Type B pancreatic cell (in vitro differentiated cells): ENCODE measurements at regions not wholly inside any gene's neighbourhood (a gene's known extent, or its start where the extent isn't known, plus 50 kb on each side); places are given as distances from the start of the nearest gene placed in this dataset.
"Not testable (repeated sequence)": the region's sequence is repeated elsewhere in the genome, so short reads cannot be mapped to it uniquely, and the experiment has no call there.

Source experiments
- DNase-seq: peaks from one replicate; pipeline ENCODE4 v3.0.0; 2021; ENCODE audit warnings: mixed read lengths; ENCODE audit not compliant: unreplicated experiment; ENCODE audit errors: extremely low spot score
- H3K27ac Mint-ChIP-seq: 2 replicates; pipeline ENCODE4 v1.8.0; 2021; ENCODE audit warnings: mild to moderate bottlenecking, mixed read lengths
- H3K27me3 Mint-ChIP-seq: 2 replicates; pipeline ENCODE4 v1.8.0; 2021; ENCODE audit warnings: mixed read lengths
- H3K36me3 Mint-ChIP-seq: 2 replicates; pipeline ENCODE4 v1.8.0; 2021; ENCODE audit warnings: mixed read lengths
- H3K4me1 Mint-ChIP-seq: one replicate; pipeline ENCODE4 v1.8.0; 2021; ENCODE audit warnings: mixed read lengths; ENCODE audit not compliant: unreplicated experiment
- H3K4me3 Mint-ChIP-seq: 2 replicates; pipeline ENCODE4 v1.8.0; 2021; ENCODE audit warnings: mild to moderate bottlenecking, mixed read lengths
- H3K9me3 Mint-ChIP-seq: 2 replicates; pipeline ENCODE4 v1.8.0; 2021; ENCODE audit warnings: mixed read lengths
- CTCF ChIP-seq: fragments of 200-600 bp; sonication (generic); conservative IDR thresholded peaks from 2 replicates; pipeline ENCODE4 v1.5.0; 2021; ENCODE audit warnings: antibody characterized with exemption, mild to moderate bottlenecking

- Mint-ChIP-seq H3K4me3 (no peak overlapping the region), H3K27me3 (peaks cover 3% of the 10 kb centered on the region), H3K27ac (no peak overlapping the region), H3K4me1 (peaks cover 20% of the 10 kb centered on the region), H3K36me3 (no peaks in the 10 kb centered on the region), H3K9me3 (no peaks in the 10 kb centered on the region)
- DNase-seq, result no peak
- TF ChIP-seq CTCF, result no peak
Observed at GRCh38 chr12:93008044-93008778, 79.1 kb upstream of the EEA1 start.

- H3K4me1 Mint-ChIP-seq, result peaks cover 14% of the 10 kb centered on the region
- H3K9me3 Mint-ChIP-seq, H3K36me3 Mint-ChIP-seq, DNase-seq, H3K27ac Mint-ChIP-seq, H3K4me3 Mint-ChIP-seq, H3K27me3 Mint-ChIP-seq: not testable (repeated sequence)
Observed at GRCh38 chr12:93008880-93009279, 79.8 kb upstream of the EEA1 start.

- no peaks in the 10 kb centered on the region for H3K36me3 Mint-ChIP-seq
- no peak overlapping the region for H3K4me3 Mint-ChIP-seq
- peaks cover 17% of the 10 kb centered on the region for H3K4me1 Mint-ChIP-seq
- H3K9me3 Mint-ChIP-seq, result no peaks in the 10 kb centered on the region
- no peak overlapping the region for H3K27ac Mint-ChIP-seq
- peaks cover 3% of the 10 kb centered on the region for H3K27me3 Mint-ChIP-seq
- no peak for TF ChIP-seq CTCF
- DNase-seq, result no peak
Observed at GRCh38 chr12:93009533-93009932, 80.4 kb upstream of the EEA1 start.

- no peaks in the 10 kb centered on the region for H3K9me3 Mint-ChIP-seq
- H3K27ac Mint-ChIP-seq, result no peak overlapping the region
- no peak overlapping the region for H3K4me3 Mint-ChIP-seq
- TF ChIP-seq CTCF, result no peak
- peaks cover 20% of the 10 kb centered on the region for H3K4me1 Mint-ChIP-seq
- peaks cover 3% of the 10 kb centered on the region for H3K27me3 Mint-ChIP-seq
- no peak for DNase-seq
- no peaks in the 10 kb centered on the region for H3K36me3 Mint-ChIP-seq
Observed at GRCh38 chr12:93010461-93010860, 81.4 kb upstream of the EEA1 start.

- Mint-ChIP-seq H3K27ac (no peak overlapping the region), H3K9me3 (no peaks in the 10 kb centered on the region), H3K4me1 (peaks cover 22% of the 10 kb centered on the region), H3K27me3 (peaks cover under 1% of the 10 kb centered on the region), H3K4me3 (no peak overlapping the region), H3K36me3 (no peaks in the 10 kb centered on the region)
- no peak for TF ChIP-seq CTCF
- no peak for DNase-seq
Observed at GRCh38 chr12:93011100-93011499, 82.0 kb upstream of the EEA1 start.

- peak overlapping the region; percentile 78 for H3K4me3 Mint-ChIP-seq
- H3K9me3 Mint-ChIP-seq, result peaks cover 5% of the 10 kb centered on the region
- H3K27ac Mint-ChIP-seq, result peak overlapping the region; percentile 91
- no peak for TF ChIP-seq CTCF
- no peaks in the 10 kb centered on the region for H3K27me3 Mint-ChIP-seq
- DNase-seq, result no peak
- H3K36me3 Mint-ChIP-seq, result no peaks in the 10 kb centered on the region
- peaks cover 45% of the 10 kb centered on the region for H3K4me1 Mint-ChIP-seq
Observed at GRCh38 chr12:93015871-93016751, 87.0 kb upstream of the EEA1 start.
